Colonic mucosa (tissue), 4 donors: ENCODE measurements at regions not wholly inside any gene's neighbourhood (a gene's known extent, or its start where the extent isn't known, plus 50 kb on each side); places are given as distances from the start of the nearest gene placed in this dataset.
"Not testable (repeated sequence)": the region's sequence is repeated elsewhere in the genome, so short reads cannot be mapped to it uniquely, and the experiment has no call there.

Experiments used
- DNase-seq: peaks from one replicate; pipeline ENCODE4 v3.0.0-alpha.2; 2020
- H3K27ac ChIP-seq: fragments of 200-600 bp; one replicate; pipeline ENCODE4 v1.8.0; 2021
- H3K27me3 ChIP-seq: fragments of 200-600 bp; one replicate; pipeline ENCODE4 v1.8.0; 2021
- H3K36me3 ChIP-seq: fragments of 200-600 bp; one replicate; pipeline ENCODE4 v1.8.0; 2021
- H3K4me1 ChIP-seq: fragments of 200-600 bp; one replicate; pipeline ENCODE4 v1.8.0; 2021; ENCODE audit warnings: mild to moderate bottlenecking
- H3K4me3 ChIP-seq: fragments of 200-600 bp; one replicate; pipeline ENCODE4 v1.8.0; 2021
- H3K9ac ChIP-seq, 2 donors: one replicate each; pipeline ENCODE4 v1.7.0; 2013; ENCODE audit warnings: control low read depth in 2 of 2, low read depth in 2 of 2, low read length in 2 of 2
- H3K9me3 ChIP-seq: fragments of 200-600 bp; one replicate; pipeline ENCODE4 v1.8.0; 2021
- CTCF ChIP-seq: fragments of 200-600 bp; IDR thresholded peaks from one replicate; pipeline ENCODE4 v1.8.0; 2022; ENCODE audit warnings: antibody characterized with exemption, mild to moderate bottlenecking
- intact Hi-C: fragments of 100-400 bp; cut with DNase I; formaldehyde crosslinking; loops from one replicate; pipeline ENCODE4 v1.14.1; 2022
- donor health status: healthy.
- donor health status: DM: no; HTN: no; CAD: no.
- donor health status: DM: no; HTN: no; CAD: no.

- TF ChIP-seq CTCF: no peak
- Histone ChIP-seq H3K4me3 (no peak overlapping the region), H3K27ac (no peak overlapping the region), H3K36me3 (no peaks in the 10 kb centered on the region), H3K9ac (no peak overlapping the region), H3K4me1 (no peaks in the 10 kb centered on the region), H3K9me3 (no peaks in the 10 kb centered on the region), H3K27me3 (no peaks in the 10 kb centered on the region)
- no peak for DNase-seq
- intact Hi-C loops: no loop called here
These were observed 143.7 kb downstream of the GPCPD1 start for GRCh38 chr20:5467086-5467485.

- no peaks in the 10 kb centered on the region for H3K36me3 ChIP-seq
- DNase-seq: no peak
- H3K4me3 ChIP-seq: no peak overlapping the region
- no peaks in the 10 kb centered on the region for H3K9me3 ChIP-seq
- no peak for TF ChIP-seq CTCF
- no peaks in the 10 kb centered on the region for H3K4me1 ChIP-seq
- intact Hi-C loops: no loop called here
- no peaks in the 10 kb centered on the region for H3K27me3 ChIP-seq
- no peak overlapping the region for H3K9ac ChIP-seq
- H3K27ac ChIP-seq: no peak overlapping the region
These were observed 145.2 kb downstream of the GPCPD1 start for GRCh38 chr20:5465604-5465927.

GRCh38 chr20:5464901-5465603, 145.8 kb downstream of the GPCPD1 start:
- Histone ChIP-seq H3K27ac (no peak overlapping the region), H3K36me3 (no peaks in the 10 kb centered on the region), H3K27me3 (no peaks in the 10 kb centered on the region), H3K4me3 (no peak overlapping the region), H3K9ac (no peak overlapping the region), H3K4me1 (no peaks in the 10 kb centered on the region), H3K9me3 (no peaks in the 10 kb centered on the region)
- intact Hi-C loops: no loop called here
- DNase-seq: no peak
- TF ChIP-seq CTCF: no peak

GRCh38 chr20:5463007-5463686, 146.4 kb upstream of the PROKR2 start:
- intact Hi-C loops: no loop called here
- TF ChIP-seq CTCF: no peak

GRCh38 chr20:5453745-5454144, 137.0 kb upstream of the PROKR2 start:
- H3K9ac ChIP-seq, H3K9me3 ChIP-seq, H3K27ac ChIP-seq, H3K4me1 ChIP-seq, intact Hi-C loops, DNase-seq, H3K36me3 ChIP-seq, H3K27me3 ChIP-seq, H3K4me3 ChIP-seq: not testable (repeated sequence)

More at GRCh38 chr20:5463007-5463686, 146.4 kb upstream of the PROKR2 start:
- H3K9ac ChIP-seq: no peak overlapping the region
- no peak for DNase-seq
- no peak overlapping the region for H3K27ac ChIP-seq
- no peaks in the 10 kb centered on the region for H3K4me1 ChIP-seq
- H3K4me3 ChIP-seq: no peak overlapping the region
- H3K27me3 ChIP-seq: no peaks in the 10 kb centered on the region
- H3K9me3 ChIP-seq: no peaks in the 10 kb centered on the region
- no peaks in the 10 kb centered on the region for H3K36me3 ChIP-seq

GRCh38 chr20:5453316-5453715, 136.6 kb upstream of the PROKR2 start:
- H3K9me3 ChIP-seq, DNase-seq, intact Hi-C loops, H3K4me1 ChIP-seq, H3K27ac ChIP-seq, H3K9ac ChIP-seq, H3K36me3 ChIP-seq, H3K4me3 ChIP-seq, H3K27me3 ChIP-seq: not testable (repeated sequence)

- H3K4me3 ChIP-seq, H3K9me3 ChIP-seq, DNase-seq, H3K9ac ChIP-seq, H3K27me3 ChIP-seq, H3K4me1 ChIP-seq, H3K36me3 ChIP-seq, H3K27ac ChIP-seq, intact Hi-C loops: not testable (repeated sequence)
These were observed 135.9 kb upstream of the PROKR2 start for GRCh38 chr20:5452691-5453090.

GRCh38 chr20:5452286-5452685, 135.5 kb upstream of the PROKR2 start:
- H3K27ac ChIP-seq, H3K4me3 ChIP-seq, H3K4me1 ChIP-seq, DNase-seq, H3K27me3 ChIP-seq, H3K9ac ChIP-seq, H3K36me3 ChIP-seq, H3K9me3 ChIP-seq, intact Hi-C loops: not testable (repeated sequence)
